GM19023 (cell line): ENCODE measurements at regions not wholly inside any gene's neighbourhood (a gene's known extent, or its start where the extent isn't known, plus 50 kb on each side); places are given as distances from the start of the nearest gene placed in this dataset.
"Not testable (repeated sequence)": the region's sequence is repeated elsewhere in the genome, so short reads cannot be mapped to it uniquely, and the experiment has no call there.

Experiments
- ATAC-seq: cut with Tn5 transposase; IDR thresholded peaks from one replicate; pipeline ENCODE4 v1.9.1; 2021; ENCODE audit warnings: mild to moderate bottlenecking, moderate library complexity; ENCODE audit not compliant: unreplicated experiment

GRCh38 chr20:47406849-47407682 is 50.6 kb upstream of the ZMYND8 start:
- ATAC-seq: no peak

GRCh38 chr20:47411161-47411560 is 54.7 kb upstream of the ZMYND8 start:
- no peak for ATAC-seq

DNA sequence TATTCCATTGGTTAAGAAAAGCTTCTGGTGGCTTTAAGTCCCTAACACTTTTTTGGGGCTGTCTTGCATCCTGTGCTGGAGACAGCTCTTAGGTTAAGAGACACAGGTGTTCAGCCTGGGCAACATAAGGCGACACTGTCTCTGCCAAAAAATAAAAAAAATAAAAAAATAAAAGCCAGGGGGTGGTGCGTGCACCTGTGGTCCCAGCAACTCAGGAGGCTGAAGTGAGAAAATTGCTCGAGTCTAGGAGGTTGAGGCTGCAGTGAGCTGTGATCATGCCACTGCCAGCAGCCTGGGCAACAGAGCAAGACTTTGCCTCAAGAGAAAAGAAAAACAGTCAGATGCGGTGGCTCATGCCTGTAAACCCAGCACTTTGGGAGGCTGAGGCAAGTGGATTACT is 55.6 kb upstream of the ZMYND8 start:
- no peak for ATAC-seq

- no peak for ATAC-seq
Observed at GRCh38 chr20:47413189-47413588, 56.7 kb upstream of the ZMYND8 start.

DNA sequence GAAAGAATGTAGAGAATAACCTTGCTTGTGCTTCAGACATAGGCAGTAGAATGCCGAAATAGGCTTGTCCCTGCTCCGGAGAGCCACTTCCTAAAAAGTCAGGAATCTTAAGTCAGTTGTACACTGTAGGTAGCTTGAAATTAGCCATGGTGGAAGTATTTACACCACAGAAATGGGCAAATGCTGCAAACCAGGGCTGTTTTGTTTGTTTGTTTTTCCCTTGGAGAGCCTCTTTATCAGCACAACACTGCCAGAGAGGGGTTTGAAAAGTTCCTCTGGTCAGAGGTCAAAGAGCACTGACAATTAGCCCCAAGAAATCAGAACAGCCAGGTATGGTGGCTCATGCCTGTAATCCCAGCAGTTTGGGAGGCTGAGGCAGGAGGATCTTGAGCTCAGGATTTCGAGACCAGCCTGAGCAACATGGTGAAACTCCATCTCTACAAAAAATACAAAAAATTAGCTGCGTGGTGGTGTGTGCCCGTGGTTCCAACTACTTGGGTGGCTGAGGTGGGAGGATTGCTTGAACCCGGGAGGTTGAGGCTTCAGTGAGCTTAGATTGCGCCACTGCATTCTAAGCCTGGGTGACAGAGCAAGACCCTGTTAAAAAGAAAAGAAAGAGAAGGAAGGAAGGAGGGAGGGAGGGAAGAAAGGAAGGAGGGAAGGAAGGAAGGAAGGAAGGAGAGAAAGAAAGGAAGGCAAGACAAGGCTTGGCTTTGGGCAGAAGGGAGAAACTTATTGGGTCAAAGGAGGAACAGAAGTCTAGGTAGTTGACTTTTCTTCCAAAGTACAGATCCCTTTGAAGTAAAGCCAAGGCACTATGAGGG is 61.0 kb upstream of the ZMYND8 start:
- ATAC-seq: no peak

- no peak for ATAC-seq
Observed at GRCh38 chr20:47418069-47418757, 61.7 kb upstream of the ZMYND8 start.

DNA sequence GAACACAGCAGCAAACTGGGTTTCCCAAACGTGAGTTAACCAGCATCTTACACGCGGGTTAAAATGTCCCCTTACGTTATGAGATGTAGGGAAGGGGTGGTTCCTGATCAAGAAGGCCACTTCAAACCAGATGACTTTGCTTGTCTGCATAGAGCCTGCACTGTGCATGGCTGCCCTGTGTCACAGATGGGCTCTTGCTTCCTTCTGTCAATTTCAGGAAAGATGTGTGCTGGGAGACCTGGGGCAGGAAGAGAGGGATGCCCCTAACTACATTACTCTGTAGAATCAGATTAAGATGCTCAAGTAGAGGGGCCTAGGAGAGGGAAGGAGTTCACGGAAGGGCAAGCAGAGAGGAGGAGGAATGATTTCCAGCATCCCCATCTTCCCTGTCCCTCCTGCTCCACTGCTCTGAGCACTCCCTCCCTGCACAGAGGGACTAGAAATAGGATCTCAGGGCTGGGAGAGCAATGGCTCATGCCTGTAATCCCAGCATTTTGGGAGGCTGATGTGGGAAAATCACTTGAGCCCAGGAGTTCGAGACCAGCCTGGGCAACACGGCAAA is 63.5 kb upstream of the ZMYND8 start:
- ATAC-seq: no peak

DNA sequence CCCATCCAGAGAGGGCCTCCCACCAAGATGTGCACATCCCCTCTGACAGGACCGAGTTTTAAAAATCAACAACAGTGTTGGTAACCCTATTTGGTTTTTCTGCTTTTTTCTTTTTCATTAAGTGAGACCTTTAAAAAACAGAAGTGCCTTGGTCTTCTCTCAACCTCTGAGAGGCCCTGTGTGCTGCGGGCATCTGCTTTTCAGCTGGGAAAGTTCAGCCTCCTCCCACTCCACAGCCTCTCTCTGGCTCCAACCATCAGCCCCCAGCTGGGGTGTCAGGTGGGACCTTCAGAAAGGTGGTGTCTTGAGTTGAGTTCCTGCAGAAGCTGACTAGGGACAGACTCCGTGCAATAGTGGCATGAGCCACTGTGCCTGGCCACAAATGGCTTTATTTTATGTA is 64.6 kb upstream of the ZMYND8 start:
- no peak for ATAC-seq

- ATAC-seq: no peak
Observed at GRCh38 chr20:47423586-47423985, 67.1 kb upstream of the ZMYND8 start.

- no peak for ATAC-seq
Observed at GRCh38 chr20:47427067-47427466, 70.6 kb upstream of the ZMYND8 start.

GRCh38 chr20:47427746-47428145 is 71.2 kb upstream of the ZMYND8 start:
- no peak for ATAC-seq

GRCh38 chr20:47428164-47428563 is 71.7 kb upstream of the ZMYND8 start:
- no peak for ATAC-seq

DNA sequence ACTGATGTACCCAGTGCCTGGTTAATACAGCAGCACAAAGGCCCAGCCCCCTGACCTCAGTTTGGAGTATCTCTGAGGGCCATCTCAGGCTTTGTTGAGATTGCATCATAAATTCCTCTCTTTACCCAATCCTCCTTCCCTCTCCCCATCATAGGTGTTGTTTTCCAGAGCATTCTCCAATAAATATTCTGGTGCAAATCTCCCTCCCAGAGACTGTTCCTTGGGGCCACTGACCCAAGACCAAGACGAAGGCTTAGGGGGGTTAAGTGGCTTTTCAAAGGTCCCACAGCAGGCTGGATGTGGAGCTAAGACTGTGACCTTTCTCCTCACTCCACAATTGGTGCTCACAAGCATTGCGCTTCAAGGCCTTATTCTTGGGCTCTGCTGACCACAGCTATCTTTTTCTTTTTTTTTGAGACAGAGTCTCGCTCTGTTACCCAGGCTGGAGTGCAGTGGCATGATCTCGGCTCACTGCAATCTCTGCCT is 72.4 kb upstream of the ZMYND8 start:
- ATAC-seq: no peak

DNA sequence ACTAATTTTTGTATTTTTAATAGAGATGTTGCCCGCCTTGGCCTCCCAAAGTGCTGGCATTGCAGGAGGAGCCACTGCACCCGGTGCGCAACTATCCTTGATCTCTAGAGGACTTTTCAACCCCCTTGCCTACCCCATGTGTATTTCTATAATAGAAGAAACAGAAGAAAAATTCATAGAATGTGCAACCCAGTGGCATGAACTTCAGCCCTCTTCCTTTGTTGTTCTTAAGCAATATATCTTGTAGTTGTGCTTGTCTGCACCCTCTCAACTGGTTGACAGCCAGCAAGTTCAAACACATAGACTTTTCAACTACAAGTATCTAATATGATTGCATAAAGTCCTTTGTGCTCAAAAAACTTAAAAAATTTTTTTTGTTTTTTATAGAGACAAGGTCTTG is 72.3 kb upstream of the NCOA3 start:
- no peak for ATAC-seq

DNA sequence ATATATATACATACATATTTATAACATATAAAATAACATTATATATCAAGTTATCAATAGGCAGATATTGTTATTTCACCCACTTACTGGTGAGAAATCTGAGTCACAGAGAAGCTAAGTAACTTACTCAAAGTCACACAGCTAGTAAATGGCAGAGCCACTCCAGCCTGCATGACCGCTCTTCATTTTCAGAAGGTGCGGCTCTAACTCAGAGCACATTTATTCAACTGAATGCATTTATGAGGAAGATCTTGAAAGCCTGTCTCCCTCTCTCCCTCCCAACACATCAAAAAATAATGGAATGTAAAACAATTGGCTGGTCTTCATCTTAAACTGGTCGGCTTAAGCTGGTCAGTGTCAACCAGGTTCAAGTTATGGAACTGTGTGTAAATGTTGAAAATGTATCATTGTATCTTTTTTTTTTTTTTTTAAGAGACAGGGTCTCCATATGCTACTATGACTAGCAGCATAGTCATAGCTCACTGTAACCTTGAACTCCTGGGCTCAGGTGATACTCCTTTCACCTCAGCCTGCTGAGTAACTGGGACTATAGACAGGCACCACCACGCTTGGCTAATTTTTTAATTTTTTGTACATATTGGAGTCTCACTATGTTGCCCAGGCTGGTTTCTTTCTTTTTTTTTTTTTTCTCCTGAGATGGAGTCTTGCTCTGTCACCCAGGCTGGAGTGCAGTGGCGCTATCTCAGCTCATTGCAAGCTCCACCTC is 70.7 kb upstream of the NCOA3 start:
- ATAC-seq: no peak

- no peak for ATAC-seq
Observed at GRCh38 chr20:47432834-47433210, 68.9 kb upstream of the NCOA3 start.

- ATAC-seq: not testable (repeated sequence)
Observed at GRCh38 chr20:47434128-47434779, 67.4 kb upstream of the NCOA3 start.

GRCh38 chr20:47438464-47439381 is 63.0 kb upstream of the NCOA3 start:
- ATAC-seq: peak; percentile 59
